ENCODE measurements at regions not wholly inside any gene's neighbourhood (a gene's known extent, or its start where the extent isn't known, plus 50 kb on each side); places are given as distances from the start of the nearest gene placed in this dataset.

GRCh38 chr12:71009430-71010142, 89.0 kb upstream of the PTPRR start:
- DNase-seq (ENCODE audit: low read depth, low spot score) (no peak), FAIRE-seq (no peak)
- Histone ChIP-seq H3K9ac (ENCODE audit: control insufficient read depth, extremely low read depth, insufficient read depth, low read length) (no peak overlapping the region), H3K4me3 (ENCODE audit: control insufficient read depth in 2 of 3, extremely low read depth in 1 of 3, insufficient read depth in 2 of 3, low read depth in 1 of 3, low read length in 3 of 3) (no peak overlapping the region), H3K36me3 (ENCODE audit: control insufficient read depth in 2 of 2, extremely low read depth in 1 of 2, insufficient read depth in 2 of 2, low read length in 2 of 2) (no peaks in the 10 kb centered on the region), H2AFZ (ENCODE audit: control insufficient read depth, low read length) (no peak overlapping the region), H4K20me1 (ENCODE audit: control insufficient read depth, extremely low read depth, insufficient read depth, low read length) (no peaks in the 10 kb centered on the region), H3K27ac (ENCODE audit: control insufficient read depth, insufficient read depth, low read length) (no peak overlapping the region), H3K9me1 (ENCODE audit: control insufficient read depth, extremely low read depth, insufficient read depth, low read length) (no peaks in the 10 kb centered on the region), H3K27me3 (ENCODE audit: control insufficient read depth, extremely low read depth, insufficient read depth, low read length) (no peaks in the 10 kb centered on the region), H3K9me3 (ENCODE audit: control insufficient read depth, low read depth, low read length) (no peaks in the 10 kb centered on the region), H3K4me1 (ENCODE audit: control insufficient read depth, extremely low read depth, insufficient read depth, low read length) (no peaks in the 10 kb centered on the region), H3K4me2 (ENCODE audit: control insufficient read depth, extremely low read depth, insufficient read depth, low read depth, low read length) (no peak overlapping the region), H3K79me2 (ENCODE audit: control insufficient read depth, insufficient read depth, low read length) (no peaks in the 10 kb centered on the region)
- TF ChIP-seq CTCF (optimal IDR thresholded peaks at IDR 0.05 in 1 of 3, IDR thresholded peaks at IDR 0.05 in 1 of 3, conservative IDR thresholded peaks at IDR 0.05 in 1 of 3; ENCODE audit: extremely low read depth in 1 of 3, insufficient read depth in 2 of 3, low read length in 3 of 3) (no peak), EZH2 (IDR thresholded peaks at IDR 0.05; ENCODE audit: low read length) (no peak)
- dilution Hi-C loops (cut with MboI; ENCODE audit: extremely low pct_ligation_motif_present, low sequenced_read_pairs), result loop anchor here (25.0 kb wide), 1 partner anchor 272 kb away; no protein-coding TSS in a partner anchor

GRCh38 chr12:71008616-71009015, 88.1 kb upstream of the PTPRR start:
- H3K9me3 ChIP-seq (ENCODE audit: control insufficient read depth, low read depth, low read length), result no peaks in the 10 kb centered on the region
- H4K20me1 ChIP-seq (ENCODE audit: control insufficient read depth, extremely low read depth, insufficient read depth, low read length), result no peaks in the 10 kb centered on the region
- H3K27me3 ChIP-seq (ENCODE audit: control insufficient read depth, extremely low read depth, insufficient read depth, low read length), result no peaks in the 10 kb centered on the region
- no peak for DNase-seq (ENCODE audit: low read depth, low spot score)
- TF ChIP-seq EZH2 (IDR thresholded peaks at IDR 0.05; ENCODE audit: low read length) (no peak), CTCF (optimal IDR thresholded peaks at IDR 0.05 in 1 of 3, IDR thresholded peaks at IDR 0.05 in 1 of 3, conservative IDR thresholded peaks at IDR 0.05 in 1 of 3; ENCODE audit: extremely low read depth in 1 of 3, insufficient read depth in 2 of 3, low read length in 3 of 3) (no peak)
- no peaks in the 10 kb centered on the region for H3K9me1 ChIP-seq (ENCODE audit: control insufficient read depth, extremely low read depth, insufficient read depth, low read length)
- H3K79me2 ChIP-seq (ENCODE audit: control insufficient read depth, insufficient read depth, low read length), result no peaks in the 10 kb centered on the region
- H3K4me2 ChIP-seq (ENCODE audit: control insufficient read depth, extremely low read depth, insufficient read depth, low read depth, low read length), result no peak overlapping the region
- no peak overlapping the region for H3K4me3 ChIP-seq (ENCODE audit: control insufficient read depth in 2 of 3, extremely low read depth in 1 of 3, insufficient read depth in 2 of 3, low read depth in 1 of 3, low read length in 3 of 3)
- FAIRE-seq, result no peak
- dilution Hi-C loops (cut with MboI; ENCODE audit: extremely low pct_ligation_motif_present, low sequenced_read_pairs), result loop anchor here (25.0 kb wide), 1 partner anchor 271 kb away; no protein-coding TSS in a partner anchor
- H3K9ac ChIP-seq (ENCODE audit: control insufficient read depth, extremely low read depth, insufficient read depth, low read length), result no peak overlapping the region
- H3K4me1 ChIP-seq (ENCODE audit: control insufficient read depth, extremely low read depth, insufficient read depth, low read length), result no peaks in the 10 kb centered on the region
- H2AFZ ChIP-seq (ENCODE audit: control insufficient read depth, low read length), result no peak overlapping the region
- no peak overlapping the region for H3K27ac ChIP-seq (ENCODE audit: control insufficient read depth, insufficient read depth, low read length)
- no peaks in the 10 kb centered on the region for H3K36me3 ChIP-seq (ENCODE audit: control insufficient read depth in 2 of 2, extremely low read depth in 1 of 2, insufficient read depth in 2 of 2, low read length in 2 of 2)

Measured in keratinocyte (primary cell).